ENCODE measurements at regions not wholly inside any gene's neighbourhood (a gene's known extent, or its start where the extent isn't known, plus 50 kb on each side); places are given as distances from the start of the nearest gene placed in this dataset.

DNA sequence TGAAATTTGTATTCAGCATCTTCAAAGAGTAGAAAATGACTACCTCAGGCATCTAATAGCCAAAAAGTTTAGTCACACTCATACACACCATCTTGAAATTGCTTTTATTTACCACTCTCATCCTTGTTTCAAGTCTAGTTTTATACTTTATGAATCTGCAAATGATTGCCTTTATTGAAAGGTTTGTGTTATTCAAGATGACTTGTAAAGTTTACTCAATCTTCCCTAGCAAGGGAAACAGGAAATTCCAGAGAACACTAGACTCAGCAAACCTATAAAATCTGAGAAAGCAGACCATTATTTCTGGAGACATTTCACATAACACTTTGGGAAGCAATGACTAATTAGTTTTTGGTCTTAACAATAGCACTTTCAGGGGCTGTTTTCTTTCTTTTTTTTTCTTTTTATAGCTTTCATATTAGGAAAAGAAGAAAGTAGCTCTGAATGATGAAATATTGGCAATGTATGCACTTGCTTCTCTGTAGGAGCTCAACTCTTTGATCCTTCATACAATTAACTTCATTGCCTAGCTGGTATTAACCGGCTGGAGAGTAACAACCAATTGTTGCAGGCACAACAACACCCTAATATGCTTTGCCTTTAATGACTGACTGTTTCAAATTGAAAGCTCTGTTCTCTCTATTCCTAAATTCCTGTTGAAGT, 68.9 kb upstream of the HDAC9 start:
- ATAC-seq: no peak
- intact Hi-C loops (cut with DNase I, micrococcal nuclease): no loop called here
- no peak overlapping the region for H3K4me3 ChIP-seq

DNA sequence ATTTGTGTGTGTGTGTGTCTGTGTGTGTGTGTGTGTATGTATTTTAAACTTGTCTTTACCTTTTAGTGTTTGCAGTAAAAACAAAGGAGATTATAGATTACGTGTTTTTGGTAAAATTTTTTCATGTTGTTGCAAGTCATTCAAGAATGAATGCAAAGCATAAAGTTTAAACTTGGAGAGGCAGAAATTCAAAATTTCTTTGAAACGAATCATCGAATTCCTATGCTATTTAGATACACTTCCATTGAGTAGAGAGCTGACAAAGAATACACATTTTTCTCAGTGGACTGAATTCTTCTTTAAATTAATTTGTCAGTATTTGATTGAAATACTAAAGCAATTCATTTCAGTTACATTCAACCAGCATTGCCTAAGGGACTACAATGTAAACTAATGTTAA, 66.0 kb upstream of the HDAC9 start:
- DNase-seq (no peak), ATAC-seq (no peak)
- Histone ChIP-seq H3K36me3 (ENCODE audit: low read depth) (no peaks in the 10 kb centered on the region), H3K4me3 (no peak overlapping the region), H3K9me3 (no peaks in the 10 kb centered on the region), H3K4me1 (ENCODE audit: low read depth) (peaks cover 6% of the 10 kb centered on the region)
- TF ChIP-seq, protein P1, sequence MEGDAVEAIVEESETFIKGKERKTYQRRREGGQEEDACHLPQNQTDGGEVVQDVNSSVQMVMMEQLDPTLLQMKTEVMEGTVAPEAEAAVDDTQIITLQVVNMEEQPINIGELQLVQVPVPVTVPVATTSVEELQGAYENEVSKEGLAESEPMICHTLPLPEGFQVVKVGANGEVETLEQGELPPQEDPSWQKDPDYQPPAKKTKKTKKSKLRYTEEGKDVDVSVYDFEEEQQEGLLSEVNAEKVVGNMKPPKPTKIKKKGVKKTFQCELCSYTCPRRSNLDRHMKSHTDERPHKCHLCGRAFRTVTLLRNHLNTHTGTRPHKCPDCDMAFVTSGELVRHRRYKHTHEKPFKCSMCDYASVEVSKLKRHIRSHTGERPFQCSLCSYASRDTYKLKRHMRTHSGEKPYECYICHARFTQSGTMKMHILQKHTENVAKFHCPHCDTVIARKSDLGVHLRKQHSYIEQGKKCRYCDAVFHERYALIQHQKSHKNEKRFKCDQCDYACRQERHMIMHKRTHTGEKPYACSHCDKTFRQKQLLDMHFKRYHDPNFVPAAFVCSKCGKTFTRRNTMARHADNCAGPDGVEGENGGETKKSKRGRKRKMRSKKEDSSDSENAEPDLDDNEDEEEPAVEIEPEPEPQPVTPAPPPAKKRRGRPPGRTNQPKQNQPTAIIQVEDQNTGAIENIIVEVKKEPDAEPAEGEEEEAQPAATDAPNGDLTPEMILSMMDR (IDR thresholded peaks at IDR 0.05): no peak
- intact Hi-C loops (cut with DNase I, micrococcal nuclease): no loop called here

More for the DNA sequence above, 68.9 kb upstream of the HDAC9 start:
- Histone ChIP-seq H3K36me3 (ENCODE audit: low read depth) (no peaks in the 10 kb centered on the region), H3K9me3 (no peaks in the 10 kb centered on the region), H3K4me1 (ENCODE audit: low read depth) (peaks cover 6% of the 10 kb centered on the region)
- TF ChIP-seq, protein P1 (IDR thresholded peaks at IDR 0.05): no peak
- DNase-seq: no peak

DNA sequence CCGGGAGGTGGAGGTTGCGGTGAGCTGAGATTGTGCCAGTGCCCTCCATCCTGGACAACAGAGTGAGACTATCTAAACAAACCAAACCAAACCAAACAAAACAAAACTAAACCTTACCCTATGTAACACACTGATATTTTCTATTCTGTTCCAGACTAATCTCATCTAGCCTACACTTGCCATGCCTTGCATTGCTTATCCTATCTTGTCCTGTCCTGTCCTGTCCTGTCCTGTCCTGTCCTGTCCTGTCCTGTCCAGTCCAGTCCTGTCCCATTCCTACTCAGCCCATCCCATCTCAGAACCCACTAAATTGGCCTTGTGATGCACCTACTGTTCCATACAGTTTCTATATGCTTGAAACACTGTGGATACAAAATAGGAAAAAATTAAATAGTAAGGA, 64.7 kb upstream of the HDAC9 start:
- Histone ChIP-seq H3K4me1 (ENCODE audit: low read depth) (peaks cover 6% of the 10 kb centered on the region), H3K36me3 (ENCODE audit: low read depth) (no peaks in the 10 kb centered on the region), H3K4me3 (no peak overlapping the region), H3K9me3 (no peaks in the 10 kb centered on the region)
- TF ChIP-seq, protein P1 (IDR thresholded peaks at IDR 0.05): no peak
- DNase-seq (no peak), ATAC-seq (no peak)
- intact Hi-C loops (cut with DNase I, micrococcal nuclease): no loop called here

DNA sequence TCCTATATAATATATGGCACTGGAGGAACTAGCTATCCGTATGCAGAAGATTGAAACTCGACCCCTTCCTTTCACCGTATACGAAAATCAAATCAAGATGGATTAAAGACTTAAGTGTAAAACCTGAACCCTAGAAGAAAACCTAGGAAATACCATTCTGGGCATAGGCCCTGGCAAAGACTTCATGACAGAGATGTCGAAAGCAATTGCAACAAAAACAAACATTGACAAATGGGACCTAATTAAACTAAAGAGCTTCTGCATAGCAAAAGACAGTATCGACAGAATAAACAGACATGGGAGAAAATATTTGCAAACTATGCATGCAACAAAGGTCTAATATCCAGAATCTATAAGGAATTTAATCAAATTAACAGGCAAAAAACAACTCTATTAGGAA, 61.4 kb upstream of the HDAC9 start:
- intact Hi-C loops (cut with DNase I, micrococcal nuclease): no loop called here
- Histone ChIP-seq H3K4me1 (ENCODE audit: low read depth) (no peaks in the 10 kb centered on the region), H3K9me3 (no peaks in the 10 kb centered on the region), H3K36me3 (ENCODE audit: low read depth) (no peaks in the 10 kb centered on the region), H3K4me3 (no peak overlapping the region)
- no peak for ATAC-seq
- TF ChIP-seq, protein P1 (IDR thresholded peaks at IDR 0.05): no peak
- no peak for DNase-seq

DNA sequence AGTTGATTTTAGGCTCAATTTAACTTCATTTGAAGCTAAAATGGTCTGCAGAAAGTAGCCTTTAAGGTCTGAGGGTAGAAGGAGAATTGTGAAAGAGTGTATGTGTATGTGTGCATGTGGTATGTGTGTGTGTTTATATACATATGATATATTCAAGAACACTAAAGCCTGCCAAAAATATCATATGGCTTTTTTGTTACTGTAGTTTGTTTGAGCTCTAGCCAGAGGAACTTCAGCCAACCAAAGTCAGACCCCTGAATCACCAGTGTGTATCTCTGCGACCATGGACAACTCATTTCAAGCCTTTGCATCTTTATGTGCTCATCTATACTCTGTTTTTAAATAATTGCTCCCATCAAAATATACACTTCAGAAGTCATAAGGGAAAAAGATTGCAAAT, 58.4 kb upstream of the HDAC9 start:
- TF ChIP-seq, protein P1 (IDR thresholded peaks at IDR 0.05): no peak
- no peaks in the 10 kb centered on the region for H3K9me3 ChIP-seq
- H3K4me1 ChIP-seq (ENCODE audit: low read depth): no peaks in the 10 kb centered on the region
- no peak for ATAC-seq
- no peaks in the 10 kb centered on the region for H3K36me3 ChIP-seq (ENCODE audit: low read depth)
- intact Hi-C loops (cut with DNase I, micrococcal nuclease): no loop called here
- H3K4me3 ChIP-seq: no peak overlapping the region
- no peak for DNase-seq

DNA sequence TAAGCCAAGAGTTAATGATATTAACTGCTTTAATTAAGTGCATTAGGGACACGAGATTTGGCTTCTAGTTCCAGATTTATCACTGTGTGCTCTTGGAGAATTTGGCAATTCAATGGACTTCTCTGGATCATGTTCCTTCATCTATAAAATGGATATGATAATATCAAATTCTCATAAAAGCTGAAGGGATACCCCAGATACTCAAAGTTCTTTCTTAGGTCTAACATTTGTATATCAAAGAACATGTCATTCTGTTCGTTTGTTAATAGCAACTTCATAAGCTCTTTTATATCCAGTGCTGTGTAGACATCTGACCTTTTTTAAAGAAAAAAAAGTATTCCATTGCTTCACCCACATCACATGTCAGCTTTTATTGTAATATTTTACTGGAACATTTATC, 54.6 kb upstream of the HDAC9 start:
- no peaks in the 10 kb centered on the region for H3K9me3 ChIP-seq
- ATAC-seq: no peak
- intact Hi-C loops (cut with DNase I, micrococcal nuclease): no loop called here
- no peak for DNase-seq
- no peaks in the 10 kb centered on the region for H3K4me1 ChIP-seq (ENCODE audit: low read depth)
- H3K4me3 ChIP-seq: no peak overlapping the region
- no peaks in the 10 kb centered on the region for H3K36me3 ChIP-seq (ENCODE audit: low read depth)
- TF ChIP-seq, protein P1 (IDR thresholded peaks at IDR 0.05): no peak

Data from mucosa of descending colon (tissue), 3 donors.